Esophagus squamous epithelium (tissue), 4 donors: ENCODE measurements at regions not wholly inside any gene's neighbourhood (a gene's known extent, or its start where the extent isn't known, plus 50 kb on each side); places are given as distances from the start of the nearest gene placed in this dataset.
"Not testable (repeated sequence)": the region's sequence is repeated elsewhere in the genome, so short reads cannot be mapped to it uniquely, and the experiment has no call there.

Source experiments
- CTCF ChIP-seq, 6 experiments: fragments of 450-650 bp in 4 of 6; fragments of 200-600 bp in 2 of 6; sonication (generic) in 2 of 6; IDR thresholded peaks; one replicate each; pipeline ENCODE4 v1.5.1; 2016 to 2019; ENCODE audit warnings: antibody characterized with exemption in 6 of 6, mild to moderate bottlenecking in 4 of 6, moderate library complexity in 4 of 6
- POLR2A ChIP-seq, 4 donors: fragments of 450-650 bp; IDR thresholded peaks; one replicate each; pipeline ENCODE4 v1.6.1; 2017; ENCODE audit warnings: antibody characterized with exemption in 4 of 4, mild to moderate bottlenecking in 4 of 4, moderate library complexity in 3 of 4

- not testable (repeated sequence) for TF ChIP-seq CTCF, POLR2A (IDR thresholded peaks at IDR 0.05)
These were observed 244.0 kb upstream of the MGAT5 start for GRCh38 chr2:134009906-134010305.
